ENCODE measurements at regions not wholly inside any gene's neighbourhood (a gene's known extent, or its start where the extent isn't known, plus 50 kb on each side); places are given as distances from the start of the nearest gene placed in this dataset.

GRCh38 chr4:126777649-126778048, 855.1 kb upstream of the INTU start:
- DNase-seq = no peak
- in situ Hi-C loops (cut with HindIII; ENCODE audit: low pct_ligation_motif_present, low pct_unique_long_range_greater_than_20kb, low sequenced_read_pairs) = no loop called here

GRCh38 chr4:126778348-126778747, 854.4 kb upstream of the INTU start:
- in situ Hi-C loops (cut with HindIII; ENCODE audit: low pct_ligation_motif_present, low pct_unique_long_range_greater_than_20kb, low sequenced_read_pairs) = no loop called here
- DNase-seq = no peak

GRCh38 chr4:126779001-126779400, 853.8 kb upstream of the INTU start:
- in situ Hi-C loops (cut with HindIII; ENCODE audit: low pct_ligation_motif_present, low pct_unique_long_range_greater_than_20kb, low sequenced_read_pairs) = no loop called here
- DNase-seq = no peak

- DNase-seq = no peak
- in situ Hi-C loops (cut with HindIII; ENCODE audit: low pct_ligation_motif_present, low pct_unique_long_range_greater_than_20kb, low sequenced_read_pairs) = no loop called here
Observed at GRCh38 chr4:126779436-126780166, 853.2 kb upstream of the INTU start.

- no peak for DNase-seq
- in situ Hi-C loops (cut with HindIII; ENCODE audit: low pct_ligation_motif_present, low pct_unique_long_range_greater_than_20kb, low sequenced_read_pairs) = no loop called here
Observed at GRCh38 chr4:126783191-126783590, 849.6 kb upstream of the INTU start.

GRCh38 chr4:126784966-126785580, 847.7 kb upstream of the INTU start:
- in situ Hi-C loops (cut with HindIII; ENCODE audit: low pct_ligation_motif_present, low pct_unique_long_range_greater_than_20kb, low sequenced_read_pairs) = no loop called here

GRCh38 chr4:126790633-126791032, 842.1 kb upstream of the INTU start:
- DNase-seq = no peak
- in situ Hi-C loops (cut with HindIII; ENCODE audit: low pct_ligation_motif_present, low pct_unique_long_range_greater_than_20kb, low sequenced_read_pairs) = no loop called here

More at GRCh38 chr4:126784966-126785580, 847.7 kb upstream of the INTU start:
- DNase-seq = no peak

- no peak for DNase-seq
- in situ Hi-C loops (cut with HindIII; ENCODE audit: low pct_ligation_motif_present, low pct_unique_long_range_greater_than_20kb, low sequenced_read_pairs) = no loop called here
Observed at GRCh38 chr4:126794363-126794762, 838.4 kb upstream of the INTU start.

GRCh38 chr4:126798214-126798613, 834.5 kb upstream of the INTU start:
- in situ Hi-C loops (cut with HindIII; ENCODE audit: low pct_ligation_motif_present, low pct_unique_long_range_greater_than_20kb, low sequenced_read_pairs) = no loop called here
- no peak for DNase-seq

GRCh38 chr4:126799416-126799815, 833.3 kb upstream of the INTU start:
- in situ Hi-C loops (cut with HindIII; ENCODE audit: low pct_ligation_motif_present, low pct_unique_long_range_greater_than_20kb, low sequenced_read_pairs) = no loop called here
- no peak for DNase-seq

- in situ Hi-C loops (cut with HindIII; ENCODE audit: low pct_ligation_motif_present, low pct_unique_long_range_greater_than_20kb, low sequenced_read_pairs) = no loop called here
- no peak for DNase-seq
Observed at GRCh38 chr4:126799971-126800574, 832.7 kb upstream of the INTU start.

GRCh38 chr4:126800575-126801141, 832.1 kb upstream of the INTU start:
- in situ Hi-C loops (cut with HindIII; ENCODE audit: low pct_ligation_motif_present, low pct_unique_long_range_greater_than_20kb, low sequenced_read_pairs) = no loop called here
- no peak for DNase-seq

GRCh38 chr4:126807132-126807531, 825.6 kb upstream of the INTU start:
- no peak for DNase-seq
- in situ Hi-C loops (cut with HindIII; ENCODE audit: low pct_ligation_motif_present, low pct_unique_long_range_greater_than_20kb, low sequenced_read_pairs) = no loop called here

- in situ Hi-C loops (cut with HindIII; ENCODE audit: low pct_ligation_motif_present, low pct_unique_long_range_greater_than_20kb, low sequenced_read_pairs) = no loop called here
Observed at GRCh38 chr4:126812076-126812475, 820.7 kb upstream of the INTU start.

GRCh38 chr4:126820631-126821030, 812.1 kb upstream of the INTU start:
- in situ Hi-C loops (cut with HindIII; ENCODE audit: low pct_ligation_motif_present, low pct_unique_long_range_greater_than_20kb, low sequenced_read_pairs) = no loop called here
- DNase-seq = no peak

More at GRCh38 chr4:126812076-126812475, 820.7 kb upstream of the INTU start:
- no peak for DNase-seq

GRCh38 chr4:126821152-126821551, 811.6 kb upstream of the INTU start:
- DNase-seq = no peak
- in situ Hi-C loops (cut with HindIII; ENCODE audit: low pct_ligation_motif_present, low pct_unique_long_range_greater_than_20kb, low sequenced_read_pairs) = no loop called here

- no peak for DNase-seq
- in situ Hi-C loops (cut with HindIII; ENCODE audit: low pct_ligation_motif_present, low pct_unique_long_range_greater_than_20kb, low sequenced_read_pairs) = no loop called here
Observed at GRCh38 chr4:126825083-126825482, 807.7 kb upstream of the INTU start.

- no peak for DNase-seq
- in situ Hi-C loops (cut with HindIII; ENCODE audit: low pct_ligation_motif_present, low pct_unique_long_range_greater_than_20kb, low sequenced_read_pairs) = no loop called here
Observed at GRCh38 chr4:126827669-126828068, 805.1 kb upstream of the INTU start.

GRCh38 chr4:126834854-126835253, 797.9 kb upstream of the INTU start:
- in situ Hi-C loops (cut with HindIII; ENCODE audit: low pct_ligation_motif_present, low pct_unique_long_range_greater_than_20kb, low sequenced_read_pairs) = no loop called here

More at GRCh38 chr4:126834854-126835253, 797.9 kb upstream of the INTU start:
- DNase-seq = no peak
